ENCODE measurements at regions not wholly inside any gene's neighbourhood (a gene's known extent, or its start where the extent isn't known, plus 50 kb on each side); places are given as distances from the start of the nearest gene placed in this dataset.

GRCh38 chr13:73224703-73225102 lies 165.9 kb downstream of the KLF5 start:
- no peak for TF ChIP-seq CTCF (IDR thresholded peaks at IDR 0.05; ENCODE audit: insufficient read depth, low read depth, low read length, missing control alignments)
- no peak overlapping the region for H3K4me3 ChIP-seq (ENCODE audit: low read depth, low read length)
- DNase-seq (ENCODE audit: low read depth), result peak; percentile 10

GRCh38 chr13:73223372-73223781 lies 164.6 kb downstream of the KLF5 start:
- TF ChIP-seq CTCF (IDR thresholded peaks at IDR 0.05; ENCODE audit: insufficient read depth, low read depth, low read length, missing control alignments), result no peak
- no peak overlapping the region for H3K4me3 ChIP-seq (ENCODE audit: low read depth, low read length)
- DNase-seq (ENCODE audit: low read depth), result peak; percentile 84

GRCh38 chr13:73222627-73223305 lies 164.0 kb downstream of the KLF5 start:
- DNase-seq (ENCODE audit: low read depth), result peak; percentile 3
- TF ChIP-seq CTCF (IDR thresholded peaks at IDR 0.05; ENCODE audit: insufficient read depth, low read depth, low read length, missing control alignments), result no peak
- no peak overlapping the region for H3K4me3 ChIP-seq (ENCODE audit: low read depth, low read length)

- no peak overlapping the region for H3K4me3 ChIP-seq (ENCODE audit: low read depth, low read length)
- peak; percentile 2 for DNase-seq (ENCODE audit: low read depth)
- no peak for TF ChIP-seq CTCF (IDR thresholded peaks at IDR 0.05; ENCODE audit: insufficient read depth, low read depth, low read length, missing control alignments)
Observed at GRCh38 chr13:73220966-73221720, 162.3 kb downstream of the KLF5 start.

- no peak overlapping the region for H3K4me3 ChIP-seq (ENCODE audit: low read depth, low read length)
- no peak for DNase-seq (ENCODE audit: low read depth)
- TF ChIP-seq CTCF (IDR thresholded peaks at IDR 0.05; ENCODE audit: insufficient read depth, low read depth, low read length, missing control alignments), result no peak
Observed at GRCh38 chr13:73218181-73218580, 159.4 kb downstream of the KLF5 start.

- H3K4me3 ChIP-seq (ENCODE audit: low read depth, low read length), result no peak overlapping the region
- DNase-seq (ENCODE audit: low read depth), result no peak
- TF ChIP-seq CTCF (IDR thresholded peaks at IDR 0.05; ENCODE audit: insufficient read depth, low read depth, low read length, missing control alignments), result no peak
Observed at GRCh38 chr13:73216381-73216831, 157.6 kb downstream of the KLF5 start.

All from GM12865 (cell line).